ENCODE measurements at regions not wholly inside any gene's neighbourhood (a gene's known extent, or its start where the extent isn't known, plus 50 kb on each side); places are given as distances from the start of the nearest gene placed in this dataset.

DNA sequence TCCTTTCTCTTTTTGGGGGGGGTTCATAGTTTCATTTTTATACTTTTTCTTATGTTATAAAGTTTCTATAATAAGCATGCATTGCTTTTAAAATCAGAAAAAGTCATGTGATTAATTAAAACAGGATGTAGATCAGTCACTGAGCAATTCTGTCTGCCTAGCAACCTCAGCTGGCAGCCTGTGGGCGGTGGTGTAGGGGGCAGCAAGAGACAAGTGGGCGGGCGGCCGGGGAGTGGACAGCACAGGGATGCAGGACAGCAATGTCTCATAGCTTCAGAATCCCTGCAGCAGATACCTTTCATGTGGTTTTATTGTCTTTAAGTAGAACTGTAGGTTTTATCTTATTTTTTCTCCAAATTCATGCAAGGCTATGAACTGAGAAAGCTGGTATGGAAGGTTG is 101.9 kb upstream of the S1PR3 start:
- TF ChIP-seq, protein P1, sequence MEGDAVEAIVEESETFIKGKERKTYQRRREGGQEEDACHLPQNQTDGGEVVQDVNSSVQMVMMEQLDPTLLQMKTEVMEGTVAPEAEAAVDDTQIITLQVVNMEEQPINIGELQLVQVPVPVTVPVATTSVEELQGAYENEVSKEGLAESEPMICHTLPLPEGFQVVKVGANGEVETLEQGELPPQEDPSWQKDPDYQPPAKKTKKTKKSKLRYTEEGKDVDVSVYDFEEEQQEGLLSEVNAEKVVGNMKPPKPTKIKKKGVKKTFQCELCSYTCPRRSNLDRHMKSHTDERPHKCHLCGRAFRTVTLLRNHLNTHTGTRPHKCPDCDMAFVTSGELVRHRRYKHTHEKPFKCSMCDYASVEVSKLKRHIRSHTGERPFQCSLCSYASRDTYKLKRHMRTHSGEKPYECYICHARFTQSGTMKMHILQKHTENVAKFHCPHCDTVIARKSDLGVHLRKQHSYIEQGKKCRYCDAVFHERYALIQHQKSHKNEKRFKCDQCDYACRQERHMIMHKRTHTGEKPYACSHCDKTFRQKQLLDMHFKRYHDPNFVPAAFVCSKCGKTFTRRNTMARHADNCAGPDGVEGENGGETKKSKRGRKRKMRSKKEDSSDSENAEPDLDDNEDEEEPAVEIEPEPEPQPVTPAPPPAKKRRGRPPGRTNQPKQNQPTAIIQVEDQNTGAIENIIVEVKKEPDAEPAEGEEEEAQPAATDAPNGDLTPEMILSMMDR (IDR thresholded peaks at IDR 0.05) = no peak
- TF ChIP-seq, protein P2, sequence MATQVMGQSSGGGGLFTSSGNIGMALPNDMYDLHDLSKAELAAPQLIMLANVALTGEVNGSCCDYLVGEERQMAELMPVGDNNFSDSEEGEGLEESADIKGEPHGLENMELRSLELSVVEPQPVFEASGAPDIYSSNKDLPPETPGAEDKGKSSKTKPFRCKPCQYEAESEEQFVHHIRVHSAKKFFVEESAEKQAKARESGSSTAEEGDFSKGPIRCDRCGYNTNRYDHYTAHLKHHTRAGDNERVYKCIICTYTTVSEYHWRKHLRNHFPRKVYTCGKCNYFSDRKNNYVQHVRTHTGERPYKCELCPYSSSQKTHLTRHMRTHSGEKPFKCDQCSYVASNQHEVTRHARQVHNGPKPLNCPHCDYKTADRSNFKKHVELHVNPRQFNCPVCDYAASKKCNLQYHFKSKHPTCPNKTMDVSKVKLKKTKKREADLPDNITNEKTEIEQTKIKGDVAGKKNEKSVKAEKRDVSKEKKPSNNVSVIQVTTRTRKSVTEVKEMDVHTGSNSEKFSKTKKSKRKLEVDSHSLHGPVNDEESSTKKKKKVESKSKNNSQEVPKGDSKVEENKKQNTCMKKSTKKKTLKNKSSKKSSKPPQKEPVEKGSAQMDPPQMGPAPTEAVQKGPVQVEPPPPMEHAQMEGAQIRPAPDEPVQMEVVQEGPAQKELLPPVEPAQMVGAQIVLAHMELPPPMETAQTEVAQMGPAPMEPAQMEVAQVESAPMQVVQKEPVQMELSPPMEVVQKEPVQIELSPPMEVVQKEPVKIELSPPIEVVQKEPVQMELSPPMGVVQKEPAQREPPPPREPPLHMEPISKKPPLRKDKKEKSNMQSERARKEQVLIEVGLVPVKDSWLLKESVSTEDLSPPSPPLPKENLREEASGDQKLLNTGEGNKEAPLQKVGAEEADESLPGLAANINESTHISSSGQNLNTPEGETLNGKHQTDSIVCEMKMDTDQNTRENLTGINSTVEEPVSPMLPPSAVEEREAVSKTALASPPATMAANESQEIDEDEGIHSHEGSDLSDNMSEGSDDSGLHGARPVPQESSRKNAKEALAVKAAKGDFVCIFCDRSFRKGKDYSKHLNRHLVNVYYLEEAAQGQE (IDR thresholded peaks at IDR 0.05; ENCODE audit: insufficient read depth in 1 of 2, low read depth in 2 of 2, low read length in 1 of 2) = no peak
- no peak for TF ChIP-seq POLR2AphosphoS5 (IDR thresholded peaks at IDR 0.05; ENCODE audit: low read depth, low read length)
